Endothelial cell of umbilical vein (primary cell): ENCODE measurements at regions not wholly inside any gene's neighbourhood (a gene's known extent, or its start where the extent isn't known, plus 50 kb on each side); places are given as distances from the start of the nearest gene placed in this dataset.

Experiments used
- CTCF ChIP-seq, 2 donors: IDR thresholded peaks; 1 replicate in 1 of 2; 2 replicates in 1 of 2; pipeline ENCODE4 v1.5.1; 2011; ENCODE audit warnings: low read length in 2 of 2, mild to moderate bottlenecking in 2 of 2, moderate library complexity in 2 of 2, control low read depth in 1 of 2, inconsistent platforms in 1 of 2, low read depth in 1 of 2; ENCODE audit not compliant: insufficient read depth in 1 of 2; ENCODE audit errors: extremely low read depth in 1 of 2
- MAX ChIP-seq: IDR thresholded peaks from 2 replicates; pipeline ENCODE4 v1.6.1; 2011; ENCODE audit not compliant: insufficient read depth, insufficient read length

GRCh38 chr1:80244372-80244771 lies 1237.8 kb upstream of the ADGRL4 start:
- TF ChIP-seq CTCF (IDR thresholded peaks at IDR 0.05; ENCODE audit: extremely low read depth in 1 of 2, insufficient read depth in 1 of 2, low read depth in 1 of 2, low read length in 2 of 2) (no peak), MAX (no peak)
